ENCODE measurements at regions not wholly inside any gene's neighbourhood (a gene's known extent, or its start where the extent isn't known, plus 50 kb on each side); places are given as distances from the start of the nearest gene placed in this dataset.

GRCh38 chr2:14554849-14555545, 77.5 kb upstream of the LRATD1 start:
- no peak for DNase-seq

- no peak for DNase-seq
These were observed 75.4 kb upstream of the LRATD1 start for GRCh38 chr2:14557111-14557510.

GRCh38 chr2:14557916-14558315, 74.6 kb upstream of the LRATD1 start:
- no peak for DNase-seq

GRCh38 chr2:14558335-14558919, 74.1 kb upstream of the LRATD1 start:
- DNase-seq = no peak

- DNase-seq = no peak
These were observed 71.8 kb upstream of the LRATD1 start for GRCh38 chr2:14560716-14561115.

GRCh38 chr2:14563324-14563723, 69.2 kb upstream of the LRATD1 start:
- no peak for DNase-seq

- no peak for DNase-seq
These were observed 66.9 kb upstream of the LRATD1 start for GRCh38 chr2:14565666-14566065.

- DNase-seq = no peak
These were observed 65.0 kb upstream of the LRATD1 start for GRCh38 chr2:14567561-14567960.

GRCh38 chr2:14569294-14569693, 63.2 kb upstream of the LRATD1 start:
- DNase-seq = no peak

- no peak for DNase-seq
These were observed 59.9 kb upstream of the LRATD1 start for GRCh38 chr2:14572633-14573032.

GRCh38 chr2:14577843-14578242, 54.7 kb upstream of the LRATD1 start:
- no peak for DNase-seq

Data from NCI-H1092 (cell line).